ENCODE measurements at regions not wholly inside any gene's neighbourhood (a gene's known extent, or its start where the extent isn't known, plus 50 kb on each side); places are given as distances from the start of the nearest gene placed in this dataset.

DNA sequence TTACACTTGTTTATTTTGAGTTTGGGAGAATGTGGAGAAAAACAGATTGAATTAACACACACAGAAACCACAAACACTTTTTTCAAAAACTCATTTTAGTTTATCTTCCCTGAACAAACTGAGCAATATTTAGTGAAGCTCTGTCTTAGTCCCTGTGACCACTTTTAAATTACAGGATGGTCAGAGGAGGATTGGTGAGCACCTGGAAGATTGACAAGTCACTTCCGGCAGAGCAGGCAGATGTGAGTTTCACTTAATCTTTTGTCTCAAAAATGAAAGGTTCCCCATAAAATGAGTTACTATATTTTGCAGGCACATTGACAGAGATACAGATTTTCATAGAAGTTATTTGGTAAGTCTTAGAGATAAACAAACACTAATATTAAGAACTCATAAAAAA, 970.1 kb downstream of the ADGRL3 start:
- intact Hi-C loops (cut with DNase I), result no loop called here
- no peak for DNase-seq (ENCODE audit: extremely low spot score in 2 of 2)
- Histone ChIP-seq H3K36me3 (no peaks in the 10 kb centered on the region), H3K27me3 (no peaks in the 10 kb centered on the region), H3K27ac (no peak overlapping the region), H3K4me1 (no peaks in the 10 kb centered on the region), H3K9me3 (no peaks in the 10 kb centered on the region), H3K4me3 (no peak overlapping the region)
- no peak for TF ChIP-seq POLR2AphosphoS5 (IDR thresholded peaks at IDR 0.05; ENCODE audit: insufficient read depth in 1 of 2, low read depth in 1 of 2)
- TF ChIP-seq POLR2A (IDR thresholded peaks at IDR 0.05), result no peak
- TF ChIP-seq, protein P1, sequence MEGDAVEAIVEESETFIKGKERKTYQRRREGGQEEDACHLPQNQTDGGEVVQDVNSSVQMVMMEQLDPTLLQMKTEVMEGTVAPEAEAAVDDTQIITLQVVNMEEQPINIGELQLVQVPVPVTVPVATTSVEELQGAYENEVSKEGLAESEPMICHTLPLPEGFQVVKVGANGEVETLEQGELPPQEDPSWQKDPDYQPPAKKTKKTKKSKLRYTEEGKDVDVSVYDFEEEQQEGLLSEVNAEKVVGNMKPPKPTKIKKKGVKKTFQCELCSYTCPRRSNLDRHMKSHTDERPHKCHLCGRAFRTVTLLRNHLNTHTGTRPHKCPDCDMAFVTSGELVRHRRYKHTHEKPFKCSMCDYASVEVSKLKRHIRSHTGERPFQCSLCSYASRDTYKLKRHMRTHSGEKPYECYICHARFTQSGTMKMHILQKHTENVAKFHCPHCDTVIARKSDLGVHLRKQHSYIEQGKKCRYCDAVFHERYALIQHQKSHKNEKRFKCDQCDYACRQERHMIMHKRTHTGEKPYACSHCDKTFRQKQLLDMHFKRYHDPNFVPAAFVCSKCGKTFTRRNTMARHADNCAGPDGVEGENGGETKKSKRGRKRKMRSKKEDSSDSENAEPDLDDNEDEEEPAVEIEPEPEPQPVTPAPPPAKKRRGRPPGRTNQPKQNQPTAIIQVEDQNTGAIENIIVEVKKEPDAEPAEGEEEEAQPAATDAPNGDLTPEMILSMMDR (IDR thresholded peaks at IDR 0.05), result no peak

DNA sequence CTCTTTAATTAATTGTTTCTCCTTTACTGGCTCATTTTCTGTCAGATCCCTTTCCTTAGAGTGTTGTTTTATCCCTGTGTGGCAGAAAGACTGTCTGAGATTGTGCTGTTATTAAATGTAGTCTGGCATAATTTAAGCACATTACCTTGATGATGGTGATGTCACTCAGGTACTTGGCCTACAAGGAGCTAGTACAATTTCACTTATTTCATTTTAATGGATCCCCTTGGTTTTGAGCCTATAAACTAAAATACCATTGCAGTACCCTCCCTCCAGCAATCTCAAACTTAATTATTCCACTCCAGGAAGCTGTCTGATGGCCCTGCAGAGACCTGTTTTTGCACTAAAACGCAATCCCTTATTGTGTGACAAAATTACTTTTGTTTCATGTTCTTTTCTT, 968.6 kb downstream of the ADGRL3 start:
- TF ChIP-seq POLR2A (IDR thresholded peaks at IDR 0.05) (no peak), POLR2AphosphoS5 (IDR thresholded peaks at IDR 0.05; ENCODE audit: insufficient read depth in 1 of 2, low read depth in 1 of 2) (no peak)
- TF ChIP-seq, protein P1 (IDR thresholded peaks at IDR 0.05), result no peak
- H3K4me1 ChIP-seq, result no peaks in the 10 kb centered on the region
- intact Hi-C loops (cut with DNase I), result no loop called here
- H3K27ac ChIP-seq, result no peak overlapping the region
- no peaks in the 10 kb centered on the region for H3K27me3 ChIP-seq
- H3K9me3 ChIP-seq, result no peaks in the 10 kb centered on the region
- DNase-seq (ENCODE audit: extremely low spot score in 2 of 2), result no peak
- H3K36me3 ChIP-seq, result no peaks in the 10 kb centered on the region
- no peak overlapping the region for H3K4me3 ChIP-seq

DNA sequence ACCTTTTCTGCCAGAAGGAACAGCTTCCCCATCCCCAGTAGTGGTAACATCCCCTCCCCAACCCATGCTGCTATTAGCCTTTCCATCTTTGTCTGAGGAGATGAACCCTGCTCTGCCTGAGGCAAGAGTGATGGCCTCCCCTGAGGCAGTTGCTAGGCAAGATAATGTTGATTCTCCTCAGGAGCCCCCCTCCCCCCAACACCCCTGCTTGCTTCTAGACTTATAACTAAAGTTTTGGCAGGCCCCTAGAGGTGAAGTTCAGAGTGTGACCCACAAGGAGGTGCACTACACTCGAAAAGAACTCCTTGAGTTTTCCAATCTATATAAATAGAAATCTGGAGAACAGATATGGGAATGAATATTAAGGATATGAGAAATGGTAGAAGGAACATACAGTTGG, 962.5 kb downstream of the ADGRL3 start:
- H3K27me3 ChIP-seq, result no peaks in the 10 kb centered on the region
- no peak for DNase-seq (ENCODE audit: extremely low spot score in 2 of 2)
- H3K4me1 ChIP-seq, result no peaks in the 10 kb centered on the region
- no peak overlapping the region for H3K4me3 ChIP-seq
- TF ChIP-seq, protein P1 (IDR thresholded peaks at IDR 0.05), result no peak
- TF ChIP-seq POLR2A (IDR thresholded peaks at IDR 0.05), result no peak
- no peak for TF ChIP-seq POLR2AphosphoS5 (IDR thresholded peaks at IDR 0.05; ENCODE audit: insufficient read depth in 1 of 2, low read depth in 1 of 2)
- H3K27ac ChIP-seq, result no peak overlapping the region
- H3K9me3 ChIP-seq, result no peaks in the 10 kb centered on the region
- intact Hi-C loops (cut with DNase I), result no loop called here
- H3K36me3 ChIP-seq, result no peaks in the 10 kb centered on the region

DNA sequence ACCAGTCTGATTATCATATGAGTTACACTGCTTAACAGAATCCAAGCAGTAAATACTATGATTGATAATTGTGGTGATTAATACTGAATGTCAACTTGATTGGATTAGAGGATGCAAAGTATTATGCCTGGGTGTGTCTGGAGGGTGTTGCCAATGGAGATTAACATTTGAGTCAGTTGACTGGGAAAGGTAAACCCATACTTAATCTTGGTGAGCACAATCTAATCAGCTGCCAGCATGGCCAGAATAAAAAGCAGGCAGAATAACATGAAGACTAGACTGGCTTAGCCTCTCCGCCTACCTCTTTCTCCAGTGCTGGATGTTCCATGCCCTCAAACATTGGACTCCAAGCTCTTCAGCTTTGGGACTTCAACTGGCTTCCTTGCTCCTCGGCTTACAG, 961.3 kb downstream of the ADGRL3 start:
- Histone ChIP-seq H3K27me3 (no peaks in the 10 kb centered on the region), H3K4me3 (no peak overlapping the region), H3K27ac (no peak overlapping the region), H3K9me3 (no peaks in the 10 kb centered on the region), H3K36me3 (no peaks in the 10 kb centered on the region), H3K4me1 (no peaks in the 10 kb centered on the region)
- intact Hi-C loops (cut with DNase I), result no loop called here
- TF ChIP-seq POLR2AphosphoS5 (IDR thresholded peaks at IDR 0.05; ENCODE audit: insufficient read depth in 1 of 2, low read depth in 1 of 2) (no peak), POLR2A (IDR thresholded peaks at IDR 0.05) (no peak)
- TF ChIP-seq, protein P1 (IDR thresholded peaks at IDR 0.05), result no peak
- no peak for DNase-seq (ENCODE audit: extremely low spot score in 2 of 2)

DNA sequence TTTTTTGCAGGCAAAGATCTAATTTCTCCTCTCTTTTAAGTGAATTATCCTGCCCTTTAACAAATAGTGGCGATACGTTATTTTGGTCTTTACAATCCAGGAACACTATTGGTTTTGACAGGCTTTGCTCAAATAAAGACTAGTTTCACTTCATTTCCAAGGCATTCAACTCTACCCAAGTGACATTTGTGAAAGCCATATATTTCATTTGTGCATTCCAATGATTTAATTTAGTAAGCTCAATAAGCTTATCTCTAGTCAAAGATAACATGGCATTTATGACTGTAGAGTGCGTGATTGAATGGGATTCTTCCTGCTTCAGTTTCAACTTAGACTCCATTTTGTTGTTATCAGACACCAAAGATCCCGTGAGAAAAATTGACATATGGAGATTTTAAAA, 959.8 kb downstream of the ADGRL3 start:
- no peak for TF ChIP-seq POLR2A (IDR thresholded peaks at IDR 0.05)
- TF ChIP-seq, protein P1 (IDR thresholded peaks at IDR 0.05), result no peak
- TF ChIP-seq POLR2AphosphoS5 (IDR thresholded peaks at IDR 0.05; ENCODE audit: insufficient read depth in 1 of 2, low read depth in 1 of 2), result no peak
- intact Hi-C loops (cut with DNase I), result no loop called here
- no peaks in the 10 kb centered on the region for H3K27me3 ChIP-seq
- H3K4me1 ChIP-seq, result no peaks in the 10 kb centered on the region
- no peak for DNase-seq (ENCODE audit: extremely low spot score in 2 of 2)
- no peaks in the 10 kb centered on the region for H3K9me3 ChIP-seq
- no peak overlapping the region for H3K27ac ChIP-seq
- H3K36me3 ChIP-seq, result no peaks in the 10 kb centered on the region
- H3K4me3 ChIP-seq, result no peak overlapping the region
